ENCODE measurements at regions not wholly inside any gene's neighbourhood (a gene's known extent, or its start where the extent isn't known, plus 50 kb on each side); places are given as distances from the start of the nearest gene placed in this dataset.

GRCh38 chr6:15786846-15787245 lies 124.0 kb upstream of the DTNBP1 start:
- Histone ChIP-seq H3K27me3 (ENCODE audit: insufficient read depth, poor library complexity, severe bottlenecking) (no peaks in the 10 kb centered on the region), H3K4me3 (replicated peaks; ENCODE audit: insufficient read depth, low read length) (no peak overlapping the region), H3K27ac (replicated peaks) (no peak overlapping the region)
- no peak for DNase-seq (ENCODE audit: low read depth in 1 of 2, low spot score in 1 of 2)
- TF ChIP-seq REST (IDR thresholded peaks at IDR 0.05; ENCODE audit: insufficient replicate concordance, low read depth) (no peak), POLR2AphosphoS5 (IDR thresholded peaks at IDR 0.05; ENCODE audit: low read depth) (no peak), GABPA (IDR thresholded peaks at IDR 0.05; ENCODE audit: low read depth) (no peak), SPI1 (IDR thresholded peaks at IDR 0.05; ENCODE audit: borderline replicate concordance, low read depth) (no peak), CTCF (IDR thresholded peaks at IDR 0.05; ENCODE audit: insufficient read depth, low read length) (no peak)

GRCh38 chr6:15783484-15783883 lies 120.7 kb upstream of the DTNBP1 start:
- Histone ChIP-seq H3K4me3 (replicated peaks; ENCODE audit: insufficient read depth, low read length) (no peak overlapping the region), H3K27me3 (ENCODE audit: insufficient read depth, poor library complexity, severe bottlenecking) (no peaks in the 10 kb centered on the region), H3K27ac (replicated peaks) (no peak overlapping the region)
- TF ChIP-seq GABPA (IDR thresholded peaks at IDR 0.05; ENCODE audit: low read depth) (no peak), REST (IDR thresholded peaks at IDR 0.05; ENCODE audit: insufficient replicate concordance, low read depth) (no peak), POLR2AphosphoS5 (IDR thresholded peaks at IDR 0.05; ENCODE audit: low read depth) (no peak), CTCF (IDR thresholded peaks at IDR 0.05; ENCODE audit: insufficient read depth, low read length) (no peak), SPI1 (IDR thresholded peaks at IDR 0.05; ENCODE audit: borderline replicate concordance, low read depth) (no peak)
- no peak for DNase-seq (ENCODE audit: low read depth in 1 of 2, low spot score in 1 of 2)

GRCh38 chr6:15781890-15782289 lies 119.1 kb upstream of the DTNBP1 start:
- H3K4me3 ChIP-seq (replicated peaks; ENCODE audit: insufficient read depth, low read length) = no peak overlapping the region
- H3K27me3 ChIP-seq (ENCODE audit: insufficient read depth, poor library complexity, severe bottlenecking) = no peaks in the 10 kb centered on the region
- H3K27ac ChIP-seq (replicated peaks) = no peak overlapping the region
- TF ChIP-seq CTCF (IDR thresholded peaks at IDR 0.05; ENCODE audit: insufficient read depth, low read length) (no peak), REST (IDR thresholded peaks at IDR 0.05; ENCODE audit: insufficient replicate concordance, low read depth) (no peak), POLR2AphosphoS5 (IDR thresholded peaks at IDR 0.05; ENCODE audit: low read depth) (no peak), GABPA (IDR thresholded peaks at IDR 0.05; ENCODE audit: low read depth) (no peak), SPI1 (IDR thresholded peaks at IDR 0.05; ENCODE audit: borderline replicate concordance, low read depth) (no peak)
- no peak for DNase-seq (ENCODE audit: low read depth in 1 of 2, low spot score in 1 of 2)

Measured in HL-60 (cell line).